ENCODE measurements at regions not wholly inside any gene's neighbourhood (a gene's known extent, or its start where the extent isn't known, plus 50 kb on each side); places are given as distances from the start of the nearest gene placed in this dataset.

- Histone ChIP-seq H3K27ac (ENCODE audit: insufficient read length, low read depth, low read length) (no peak overlapping the region), H3K79me1 (ENCODE audit: insufficient read depth, low read depth, low read length, poor library complexity, severe bottlenecking) (no peaks in the 10 kb centered on the region), H3K9me3 (ENCODE audit: control insufficient read depth, low read depth, low read length) (no peaks in the 10 kb centered on the region), H3K4ac (ENCODE audit: low read depth, low read length) (no peak overlapping the region), H3T11ph (ENCODE audit: low read length) (no peak overlapping the region), H2BK20ac (ENCODE audit: low read depth, low read length, poor library complexity, severe bottlenecking) (no peak overlapping the region), H3K79me2 (ENCODE audit: insufficient read depth, low read length) (no peaks in the 10 kb centered on the region; the same call in 1 of the 2 replicates), H3K56ac (ENCODE audit: insufficient read length, low read depth, low read length) (no peak overlapping the region), H4K91ac (ENCODE audit: insufficient read length, low read depth, low read length) (no peak overlapping the region), H2BK15ac (ENCODE audit: low read depth, low read length) (no peak overlapping the region), H2AK5ac (ENCODE audit: insufficient read length, low read length) (no peak overlapping the region), H4K20me1 (ENCODE audit: control insufficient read depth, insufficient read depth, insufficient read length) (no peaks in the 10 kb centered on the region), H3K9ac (ENCODE audit: extremely low read depth, insufficient read length, low read length) (no peak overlapping the region), H3K18ac (ENCODE audit: insufficient read length, low read depth, low read length) (no peak overlapping the region), H3K23me2 (ENCODE audit: insufficient read length, low read depth, low read length, poor library complexity, severe bottlenecking) (no peaks in the 10 kb centered on the region), H2AFZ (ENCODE audit: low read length) (no peak overlapping the region), H4K5ac (ENCODE audit: insufficient read length, low read depth, low read length) (no peak overlapping the region), H3K4me1 (ENCODE audit: insufficient read depth, low read length) (no peaks in the 10 kb centered on the region), H4K8ac (replicated peaks; ENCODE audit: insufficient read length, low read depth, low read length) (no peak overlapping the region), H2BK120ac (ENCODE audit: low read depth, low read length, poor library complexity, severe bottlenecking) (no peak overlapping the region), H2BK12ac (ENCODE audit: insufficient read length, low read depth, low read length) (no peak overlapping the region), H3K4me2 (ENCODE audit: insufficient read depth, insufficient read length, low read length) (no peak overlapping the region), H2BK5ac (ENCODE audit: insufficient read length, low read length) (no peak overlapping the region), H3K27me3 (ENCODE audit: insufficient read depth, low read length) (no peaks in the 10 kb centered on the region), H3K14ac (ENCODE audit: insufficient read depth, low read length) (no peak overlapping the region), H3K23ac (ENCODE audit: insufficient read length, low read depth, low read length) (no peak overlapping the region)
- no CpG with 5 or more reads among the region's 2 CpGs for WGBS (ENCODE audit: extremely low coverage, insufficient read length, low lambda C conversion rate)
- Mint-ChIP-seq H3K4me3 (no peak overlapping the region), H3K4me1 (no peaks in the 10 kb centered on the region), H3K27ac (no peak overlapping the region), H3K27me3 (ENCODE audit: low read depth) (no peaks in the 10 kb centered on the region), H3K9me3 (no peaks in the 10 kb centered on the region), H3K36me3 (ENCODE audit: insufficient read depth in 1 of 3, low read depth in 3 of 3) (no peaks in the 10 kb centered on the region)
- DNase-seq = no peak
- TF ChIP-seq CTCF (conservative IDR thresholded peaks at IDR 0.05) = no peak
Observed at GRCh38 chr13:34756572-34756971, 185.5 kb upstream of the NBEA start.

Data from H9 (cell line).